ENCODE measurements at regions not wholly inside any gene's neighbourhood (a gene's known extent, or its start where the extent isn't known, plus 50 kb on each side); places are given as distances from the start of the nearest gene placed in this dataset.

DNA sequence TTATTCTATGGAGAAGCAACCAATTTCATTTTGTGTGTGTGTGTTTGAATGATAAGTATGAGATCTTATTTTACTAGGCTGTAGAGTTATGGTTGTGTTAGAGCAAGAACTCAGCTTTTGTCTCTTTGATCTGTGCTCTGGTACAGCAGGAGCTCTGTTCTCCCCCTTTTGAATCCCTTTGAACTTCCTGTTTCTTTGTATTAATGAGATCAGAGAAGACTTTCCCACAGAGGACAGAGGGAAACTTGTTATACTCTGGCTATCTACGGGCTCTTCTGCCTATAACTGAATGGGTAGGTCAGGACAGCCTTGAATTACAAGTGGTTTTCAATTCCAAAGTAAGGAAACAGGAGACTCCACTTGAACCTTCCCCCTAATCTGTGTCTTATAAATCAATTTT is 1015.0 kb upstream of the RAG2 start:
- no peak for TF ChIP-seq EZH2phosphoT487 (IDR thresholded peaks at IDR 0.05; ENCODE audit: insufficient read depth, low read depth)
- TF ChIP-seq EZH2 (IDR thresholded peaks at IDR 0.05; ENCODE audit: insufficient read depth, poor library complexity, severe bottlenecking): no peak

All from GM23248 (cell line).